Activated CD8-positive, alpha-beta memory T cell treated with anti-CD3 and anti-CD28 coated beads for 48 hours (primary cell): ENCODE measurements at regions not wholly inside any gene's neighbourhood (a gene's known extent, or its start where the extent isn't known, plus 50 kb on each side); places are given as distances from the start of the nearest gene placed in this dataset.

Experiments used
- DNase-seq, 3 experiments: peaks; one replicate each; pipeline ENCODE4 v3.0.0-alpha.2; 2020; ENCODE audit warnings: low read depth in 2 of 3, low spot score in 2 of 3

- no peak for DNase-seq
Observed at GRCh38 chr16:79873825-79874224, 273.3 kb upstream of the MAF start.

- no peak for DNase-seq
Observed at GRCh38 chr16:79871906-79872305, 271.4 kb upstream of the MAF start.

GRCh38 chr16:79870016-79870886, 269.7 kb upstream of the MAF start:
- no peak for DNase-seq

GRCh38 chr16:79869304-79870015, 268.9 kb upstream of the MAF start:
- no peak for DNase-seq

- DNase-seq, result no peak
Observed at GRCh38 chr16:79868841-79869240, 268.3 kb upstream of the MAF start.

- DNase-seq, result no peak
Observed at GRCh38 chr16:79867425-79867997, 267.0 kb upstream of the MAF start.

- DNase-seq, result no peak
Observed at GRCh38 chr16:79865918-79866317, 265.4 kb upstream of the MAF start.

GRCh38 chr16:79864781-79865391, 264.3 kb upstream of the MAF start:
- no peak for DNase-seq

GRCh38 chr16:79864032-79864780, 263.7 kb upstream of the MAF start:
- DNase-seq, result no peak

- no peak for DNase-seq
Observed at GRCh38 chr16:79863128-79864031, 262.8 kb upstream of the MAF start.

- no peak for DNase-seq
Observed at GRCh38 chr16:79862601-79863000, 262.1 kb upstream of the MAF start.

GRCh38 chr16:79856581-79856980, 256.0 kb upstream of the MAF start:
- no peak for DNase-seq

GRCh38 chr16:79850348-79850747, 249.8 kb upstream of the MAF start:
- DNase-seq, result no peak

GRCh38 chr16:79849119-79849518, 248.6 kb upstream of the MAF start:
- no peak for DNase-seq

- no peak for DNase-seq
Observed at GRCh38 chr16:79848719-79849118, 248.2 kb upstream of the MAF start.

- no peak for DNase-seq
Observed at GRCh38 chr16:79847569-79847968, 247.0 kb upstream of the MAF start.

- DNase-seq, result no peak
Observed at GRCh38 chr16:79847101-79847500, 246.6 kb upstream of the MAF start.

GRCh38 chr16:79845734-79846135, 245.2 kb upstream of the MAF start:
- DNase-seq, result no peak

- no peak for DNase-seq
Observed at GRCh38 chr16:79845033-79845733, 244.6 kb upstream of the MAF start.
